ENCODE measurements at regions not wholly inside any gene's neighbourhood (a gene's known extent, or its start where the extent isn't known, plus 50 kb on each side); places are given as distances from the start of the nearest gene placed in this dataset.

DNA sequence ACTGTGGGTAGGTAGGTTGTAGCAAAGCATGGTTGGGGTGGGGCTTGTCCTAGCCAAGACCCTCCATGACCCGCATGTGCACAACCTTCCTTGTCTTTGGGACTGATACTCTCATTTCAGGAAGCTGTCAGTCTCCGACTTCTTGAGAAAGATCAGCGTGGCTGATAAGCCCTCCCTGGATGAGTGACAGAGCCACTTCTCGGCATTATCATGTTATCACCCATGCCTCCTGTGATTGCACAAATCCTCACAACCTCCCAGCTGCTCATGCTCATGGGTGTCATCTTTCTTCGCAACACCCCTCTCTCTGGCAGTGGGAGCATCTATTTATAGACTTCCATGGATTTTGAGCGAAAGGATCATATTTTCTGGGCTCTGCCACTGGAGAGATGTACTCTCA is 314.2 kb downstream of the FOXL1 start:
- Histone ChIP-seq H3K4me2 (no peak overlapping the region), H3K4me1 (peaks cover 16% of the 10 kb centered on the region), H3K4me3 (no peak overlapping the region), H3K27ac (no peak overlapping the region; a peak in 1 of 6 replicates), H3K9me3 (0 out of 3 replicates have a peak, but pooled peaks cover 4% of the 10 kb centered on the region)
- CTCF ChIA-PET: interaction anchor here (1.2 to 1.3 kb wide), 3 partner anchors 28 to 170 kb away, joined by 3 to 4 read pairs (median 3); no protein-coding TSS in a partner anchor
- no peak for DNase-seq (ENCODE audit: low read depth in 1 of 2, low spot score in 1 of 2)
- TF ChIP-seq ESRRA (IDR thresholded peaks at IDR 0.05; ENCODE audit: borderline replicate concordance, low read length): no peak
- no peak for TF ChIP-seq KDM5A (IDR thresholded peaks at IDR 0.05)
- TF ChIP-seq, protein P1, sequence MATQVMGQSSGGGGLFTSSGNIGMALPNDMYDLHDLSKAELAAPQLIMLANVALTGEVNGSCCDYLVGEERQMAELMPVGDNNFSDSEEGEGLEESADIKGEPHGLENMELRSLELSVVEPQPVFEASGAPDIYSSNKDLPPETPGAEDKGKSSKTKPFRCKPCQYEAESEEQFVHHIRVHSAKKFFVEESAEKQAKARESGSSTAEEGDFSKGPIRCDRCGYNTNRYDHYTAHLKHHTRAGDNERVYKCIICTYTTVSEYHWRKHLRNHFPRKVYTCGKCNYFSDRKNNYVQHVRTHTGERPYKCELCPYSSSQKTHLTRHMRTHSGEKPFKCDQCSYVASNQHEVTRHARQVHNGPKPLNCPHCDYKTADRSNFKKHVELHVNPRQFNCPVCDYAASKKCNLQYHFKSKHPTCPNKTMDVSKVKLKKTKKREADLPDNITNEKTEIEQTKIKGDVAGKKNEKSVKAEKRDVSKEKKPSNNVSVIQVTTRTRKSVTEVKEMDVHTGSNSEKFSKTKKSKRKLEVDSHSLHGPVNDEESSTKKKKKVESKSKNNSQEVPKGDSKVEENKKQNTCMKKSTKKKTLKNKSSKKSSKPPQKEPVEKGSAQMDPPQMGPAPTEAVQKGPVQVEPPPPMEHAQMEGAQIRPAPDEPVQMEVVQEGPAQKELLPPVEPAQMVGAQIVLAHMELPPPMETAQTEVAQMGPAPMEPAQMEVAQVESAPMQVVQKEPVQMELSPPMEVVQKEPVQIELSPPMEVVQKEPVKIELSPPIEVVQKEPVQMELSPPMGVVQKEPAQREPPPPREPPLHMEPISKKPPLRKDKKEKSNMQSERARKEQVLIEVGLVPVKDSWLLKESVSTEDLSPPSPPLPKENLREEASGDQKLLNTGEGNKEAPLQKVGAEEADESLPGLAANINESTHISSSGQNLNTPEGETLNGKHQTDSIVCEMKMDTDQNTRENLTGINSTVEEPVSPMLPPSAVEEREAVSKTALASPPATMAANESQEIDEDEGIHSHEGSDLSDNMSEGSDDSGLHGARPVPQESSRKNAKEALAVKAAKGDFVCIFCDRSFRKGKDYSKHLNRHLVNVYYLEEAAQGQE (IDR thresholded peaks at IDR 0.05): no peak
- TF ChIP-seq, protein P2, sequence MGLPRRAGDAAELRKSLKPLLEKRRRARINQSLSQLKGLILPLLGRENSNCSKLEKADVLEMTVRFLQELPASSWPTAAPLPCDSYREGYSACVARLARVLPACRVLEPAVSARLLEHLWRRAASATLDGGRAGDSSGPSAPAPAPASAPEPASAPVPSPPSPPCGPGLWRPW (IDR thresholded peaks at IDR 0.05): no peak
- TF ChIP-seq TP53 (CRISPR knock-in tag; IDR thresholded peaks at IDR 0.05): no peak
- TF ChIP-seq SREBF2 (IDR thresholded peaks at IDR 0.05): no peak
- TF ChIP-seq MAFK (IDR thresholded peaks at IDR 0.05; ENCODE audit: partially characterized antibody): no peak
- TF ChIP-seq CHD4 (IDR thresholded peaks at IDR 0.05; ENCODE audit: borderline replicate concordance): no peak
- TF ChIP-seq, protein P3, sequence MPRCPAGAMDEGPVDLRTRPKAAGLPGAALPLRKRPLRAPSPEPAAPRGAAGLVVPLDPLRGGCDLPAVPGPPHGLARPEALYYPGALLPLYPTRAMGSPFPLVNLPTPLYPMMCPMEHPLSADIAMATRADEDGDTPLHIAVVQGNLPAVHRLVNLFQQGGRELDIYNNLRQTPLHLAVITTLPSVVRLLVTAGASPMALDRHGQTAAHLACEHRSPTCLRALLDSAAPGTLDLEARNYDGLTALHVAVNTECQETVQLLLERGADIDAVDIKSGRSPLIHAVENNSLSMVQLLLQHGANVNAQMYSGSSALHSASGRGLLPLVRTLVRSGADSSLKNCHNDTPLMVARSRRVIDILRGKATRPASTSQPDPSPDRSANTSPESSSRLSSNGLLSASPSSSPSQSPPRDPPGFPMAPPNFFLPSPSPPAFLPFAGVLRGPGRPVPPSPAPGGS (IDR thresholded peaks at IDR 0.05): no peak
- no peak for TF ChIP-seq RCOR1 (IDR thresholded peaks at IDR 0.05; ENCODE audit: low read depth, low read length)
- no peak for TF ChIP-seq HOXA7 (CRISPR knock-in tag; IDR thresholded peaks at IDR 0.05)
- TF ChIP-seq, protein P4, sequence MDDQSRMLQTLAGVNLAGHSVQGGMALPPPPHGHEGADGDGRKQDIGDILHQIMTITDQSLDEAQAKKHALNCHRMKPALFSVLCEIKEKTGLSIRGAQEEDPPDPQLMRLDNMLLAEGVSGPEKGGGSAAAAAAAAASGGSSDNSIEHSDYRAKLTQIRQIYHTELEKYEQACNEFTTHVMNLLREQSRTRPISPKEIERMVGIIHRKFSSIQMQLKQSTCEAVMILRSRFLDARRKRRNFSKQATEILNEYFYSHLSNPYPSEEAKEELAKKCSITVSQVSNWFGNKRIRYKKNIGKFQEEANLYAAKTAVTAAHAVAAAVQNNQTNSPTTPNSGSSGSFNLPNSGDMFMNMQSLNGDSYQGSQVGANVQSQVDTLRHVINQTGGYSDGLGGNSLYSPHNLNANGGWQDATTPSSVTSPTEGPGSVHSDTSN (IDR thresholded peaks at IDR 0.05): no peak
- no peak for TF ChIP-seq ZFP36 (IDR thresholded peaks at IDR 0.05; ENCODE audit: borderline replicate concordance, partially characterized antibody)
- no peak for TF ChIP-seq JUNB (IDR thresholded peaks at IDR 0.05)
- TF ChIP-seq ZSCAN20 (CRISPR knock-in tag; IDR thresholded peaks at IDR 0.05): no peak
- no peak for TF ChIP-seq MAZ (IDR thresholded peaks at IDR 0.05; ENCODE audit: borderline replicate concordance, low read depth, low read length)
- no peak for TF ChIP-seq ZNF302 (CRISPR knock-in tag; IDR thresholded peaks at IDR 0.05)
- no peak for TF ChIP-seq BHLHE40 (IDR thresholded peaks at IDR 0.05; ENCODE audit: low read depth, low read length)
- TF ChIP-seq NPAS2 (CRISPR knock-in tag; IDR thresholded peaks at IDR 0.05; ENCODE audit: borderline replicate concordance): no peak
- no peak for ATAC-seq
- no peak for FAIRE-seq
- POLR2A ChIA-PET: no interaction called here
- 81% methylated on average over 6 of the region's 6 CpGs for WGBS (ENCODE audit: missing lambda C conversion rate)

DNA sequence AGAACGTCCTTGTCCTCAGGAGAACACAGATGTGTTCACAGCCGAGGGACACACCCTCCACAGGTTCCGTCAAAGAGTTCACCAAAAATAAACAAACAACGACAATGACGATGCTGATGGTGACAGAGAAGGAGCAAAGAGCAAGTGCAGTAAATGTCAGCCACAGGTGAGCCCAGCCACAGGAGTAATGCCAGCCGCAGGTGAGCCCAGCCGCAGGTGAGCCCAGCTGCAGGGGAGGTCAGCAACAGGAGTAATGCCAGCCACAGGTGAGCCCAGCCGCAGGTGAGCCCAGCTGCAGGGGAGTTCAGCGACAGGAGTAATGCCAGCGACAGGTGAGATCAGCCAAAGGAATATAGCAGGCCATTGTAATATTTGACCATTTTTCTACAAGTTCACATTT is 315.2 kb downstream of the FOXL1 start:
- Histone ChIP-seq H3K4me3 (no peak overlapping the region), H3K9me3 (0 out of 3 replicates have a peak, but pooled peaks cover 4% of the 10 kb centered on the region), H3K27ac (no peak overlapping the region), H3K4me1 (peaks cover 6% of the 10 kb centered on the region; the same call in 2 of the 3 replicates), H3K4me2 (no peak overlapping the region)
- DNase-seq (ENCODE audit: low read depth in 1 of 2, low spot score in 1 of 2) (no peak), FAIRE-seq (no peak), ATAC-seq (no peak)
- 74% methylated on average over 10 of the region's 10 CpGs for WGBS (ENCODE audit: missing lambda C conversion rate)
- ChIA-PET POLR2A (no interaction called here), CTCF (interaction anchor here (0.8 kb wide), 1 partner anchor 169 kb away, joined by 4 read pairs; no protein-coding TSS in a partner anchor)
- TF ChIP-seq EP300 (IDR thresholded peaks at IDR 0.05) (no peak), CEBPB (IDR thresholded peaks at IDR 0.05) (no peak), RCOR1 (IDR thresholded peaks at IDR 0.05; ENCODE audit: low read depth, low read length) (no peak), HDAC2 (IDR thresholded peaks at IDR 0.05) (no peak), KDM5A (IDR thresholded peaks at IDR 0.05) (no peak), HOXA7 (CRISPR knock-in tag; IDR thresholded peaks at IDR 0.05) (no peak), HOXB5 (CRISPR knock-in tag; IDR thresholded peaks at IDR 0.05) (no peak), TFCP2L1 (CRISPR knock-in tag; IDR thresholded peaks at IDR 0.05) (no peak), SMC3 (IDR thresholded peaks at IDR 0.05) (no peak), CHD4 (IDR thresholded peaks at IDR 0.05; ENCODE audit: borderline replicate concordance) (no peak), EHMT2 (IDR thresholded peaks at IDR 0.05; ENCODE audit: low read depth) (no peak), ESRRA (IDR thresholded peaks at IDR 0.05; ENCODE audit: borderline replicate concordance, low read length) (no peak), RNF2 (IDR thresholded peaks at IDR 0.05; ENCODE audit: borderline replicate concordance, low read depth) (no peak), SREBF2 (IDR thresholded peaks at IDR 0.05) (no peak)
- TF ChIP-seq, protein P5, sequence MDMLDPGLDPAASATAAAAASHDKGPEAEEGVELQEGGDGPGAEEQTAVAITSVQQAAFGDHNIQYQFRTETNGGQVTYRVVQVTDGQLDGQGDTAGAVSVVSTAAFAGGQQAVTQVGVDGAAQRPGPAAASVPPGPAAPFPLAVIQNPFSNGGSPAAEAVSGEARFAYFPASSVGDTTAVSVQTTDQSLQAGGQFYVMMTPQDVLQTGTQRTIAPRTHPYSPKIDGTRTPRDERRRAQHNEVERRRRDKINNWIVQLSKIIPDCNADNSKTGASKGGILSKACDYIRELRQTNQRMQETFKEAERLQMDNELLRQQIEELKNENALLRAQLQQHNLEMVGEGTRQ (IDR thresholded peaks at IDR 0.05): no peak
- TF ChIP-seq, protein P3 (IDR thresholded peaks at IDR 0.05): no peak

Measured in A549 (cell line).